ENCODE measurements at regions not wholly inside any gene's neighbourhood (a gene's known extent, or its start where the extent isn't known, plus 50 kb on each side); places are given as distances from the start of the nearest gene placed in this dataset.

- no peak for TF ChIP-seq GATA2 (IDR thresholded peaks at IDR 0.05; ENCODE audit: low read depth, low read length)
- TF ChIP-seq GATA3 (IDR thresholded peaks at IDR 0.05; ENCODE audit: low read depth, low read length), result no peak
These were observed 131.2 kb upstream of the TIAM1 start for GRCh38 chr21:31475223-31475622.

All from SH-SY5Y (cell line).